GM13977 (cell line): ENCODE measurements at regions not wholly inside any gene's neighbourhood (a gene's known extent, or its start where the extent isn't known, plus 50 kb on each side); places are given as distances from the start of the nearest gene placed in this dataset.

ENCODE experiments used
- DNase-seq: peaks from one replicate; pipeline ENCODE4 v3.0.0; 2012; ENCODE audit warnings: low spot score
- in situ Hi-C: fragments of 300-500 bp; cut with MboI; formaldehyde crosslinking; loops from one replicate; pipeline ENCODE4 v1.12.0; 2022; ENCODE audit warnings: low sequenced_read_pairs, low pct_unique_long_range_greater_than_20kb, mixed read lengths, inconsistent platforms; ENCODE audit not compliant: unreplicated experiment
- TF ChIP-seq, protein P1 (sequence below): IDR thresholded peaks from 2 replicates; pipeline ENCODE4 v1.5.1; 2012; ENCODE audit warnings: mild to moderate bottlenecking, control low read depth; ENCODE audit not compliant: insufficient read depth; ENCODE audit errors: extremely low read depth, missing control alignments

DNA sequence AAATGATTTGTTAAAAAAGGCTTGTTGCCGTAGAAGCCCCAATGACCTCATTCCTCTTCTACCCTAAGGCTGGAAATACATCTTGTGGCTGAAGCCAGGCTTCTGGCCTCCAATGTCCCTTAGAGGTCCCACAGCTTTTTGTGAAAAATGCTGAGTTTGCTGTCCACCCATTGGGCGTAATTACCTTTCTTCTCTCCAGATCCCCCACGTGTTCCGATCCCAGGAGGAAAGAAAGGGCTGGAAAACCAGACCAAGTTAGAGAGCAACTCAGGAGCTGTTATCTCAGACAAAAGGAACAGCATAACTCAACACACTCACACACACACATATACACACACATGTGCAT, 154.2 kb downstream of the MIAT start:
- TF ChIP-seq, protein P1, sequence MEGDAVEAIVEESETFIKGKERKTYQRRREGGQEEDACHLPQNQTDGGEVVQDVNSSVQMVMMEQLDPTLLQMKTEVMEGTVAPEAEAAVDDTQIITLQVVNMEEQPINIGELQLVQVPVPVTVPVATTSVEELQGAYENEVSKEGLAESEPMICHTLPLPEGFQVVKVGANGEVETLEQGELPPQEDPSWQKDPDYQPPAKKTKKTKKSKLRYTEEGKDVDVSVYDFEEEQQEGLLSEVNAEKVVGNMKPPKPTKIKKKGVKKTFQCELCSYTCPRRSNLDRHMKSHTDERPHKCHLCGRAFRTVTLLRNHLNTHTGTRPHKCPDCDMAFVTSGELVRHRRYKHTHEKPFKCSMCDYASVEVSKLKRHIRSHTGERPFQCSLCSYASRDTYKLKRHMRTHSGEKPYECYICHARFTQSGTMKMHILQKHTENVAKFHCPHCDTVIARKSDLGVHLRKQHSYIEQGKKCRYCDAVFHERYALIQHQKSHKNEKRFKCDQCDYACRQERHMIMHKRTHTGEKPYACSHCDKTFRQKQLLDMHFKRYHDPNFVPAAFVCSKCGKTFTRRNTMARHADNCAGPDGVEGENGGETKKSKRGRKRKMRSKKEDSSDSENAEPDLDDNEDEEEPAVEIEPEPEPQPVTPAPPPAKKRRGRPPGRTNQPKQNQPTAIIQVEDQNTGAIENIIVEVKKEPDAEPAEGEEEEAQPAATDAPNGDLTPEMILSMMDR: no peak
- in situ Hi-C loops: no loop called here
- no peak for DNase-seq

DNA sequence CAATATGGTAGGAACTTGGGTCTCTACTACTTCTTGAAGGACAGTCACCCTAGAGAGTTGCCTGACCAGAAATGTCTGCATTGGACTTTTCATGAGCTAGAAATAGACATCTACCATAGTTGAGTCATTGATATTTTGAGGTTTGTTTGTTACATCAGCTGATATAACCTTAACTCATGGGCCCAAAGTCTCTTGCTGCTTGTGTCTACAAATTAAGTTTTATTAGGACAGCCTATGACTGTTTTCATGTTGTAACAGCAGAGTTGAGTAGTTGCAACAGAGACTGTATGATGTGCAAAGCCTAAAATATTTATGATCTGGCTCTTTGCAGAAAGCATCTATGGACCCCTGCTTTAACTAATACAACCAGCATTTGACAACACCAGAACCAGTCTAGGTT, 155.3 kb downstream of the MIAT start:
- TF ChIP-seq, protein P1: no peak
- in situ Hi-C loops: no loop called here
- no peak for DNase-seq

DNA sequence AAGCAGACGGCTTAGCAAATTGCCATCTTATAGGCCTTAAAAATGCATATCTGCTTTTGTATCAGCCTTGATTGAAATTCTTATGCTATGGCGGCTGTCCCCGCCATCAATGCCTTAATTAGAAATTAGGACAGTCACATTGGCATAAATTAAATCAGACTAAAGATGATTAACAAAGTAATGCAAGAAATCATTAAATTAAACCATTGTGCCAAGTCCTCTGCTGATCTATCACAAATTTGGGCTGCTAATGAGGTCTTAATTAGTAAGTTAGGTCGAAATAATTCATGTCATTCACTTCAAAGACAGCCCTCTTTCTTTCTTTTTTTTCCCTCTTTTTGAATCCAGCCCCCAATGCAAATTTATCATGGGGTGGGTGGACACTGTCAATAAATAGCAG, 159.3 kb downstream of the MIAT start:
- in situ Hi-C loops: no loop called here
- TF ChIP-seq, protein P1: no peak

DNA sequence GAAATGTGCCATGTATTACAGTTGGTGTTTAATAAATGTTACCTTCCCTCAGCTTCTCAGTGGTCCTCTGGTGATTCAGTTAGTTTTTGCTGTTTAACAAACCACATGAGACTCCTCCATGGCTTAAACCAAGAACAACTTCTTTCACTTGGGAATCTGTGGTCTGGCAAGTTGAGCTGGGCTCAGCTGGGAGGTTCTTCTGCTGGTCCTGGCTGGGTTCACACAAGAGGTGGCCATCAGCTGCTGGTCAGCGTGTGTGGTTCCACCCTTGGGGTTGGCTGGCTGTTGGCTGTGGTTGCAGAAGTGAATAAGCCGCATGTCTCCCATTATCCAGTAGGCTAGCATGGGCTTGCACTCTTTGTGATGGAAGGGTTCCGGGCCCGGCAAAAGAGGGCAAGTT, 160.5 kb downstream of the MIAT start:
- TF ChIP-seq, protein P1: no peak
- no peak for DNase-seq
- in situ Hi-C loops: no loop called here

More for the DNA sequence above, 159.3 kb downstream of the MIAT start:
- no peak for DNase-seq

DNA sequence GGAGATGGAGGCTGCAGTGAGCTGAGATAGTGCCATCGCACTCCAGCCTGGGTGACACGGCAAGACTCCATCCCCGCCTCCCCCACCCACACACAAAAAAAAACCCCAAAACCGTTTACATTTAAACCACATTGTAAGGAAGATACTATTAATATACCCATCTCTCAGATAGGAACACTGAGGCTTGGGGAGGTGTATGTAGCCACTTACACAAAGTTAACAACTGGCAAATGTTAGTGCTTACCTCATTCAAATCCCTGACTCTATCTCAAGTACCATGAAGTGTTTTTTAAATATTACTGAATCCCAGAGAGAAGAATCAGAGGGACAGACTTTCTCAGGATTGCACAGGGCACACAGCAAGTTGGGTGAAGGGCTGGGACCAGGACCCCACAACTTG, 164.5 kb downstream of the MIAT start:
- TF ChIP-seq, protein P1: no peak
- DNase-seq: no peak
- in situ Hi-C loops: no loop called here

DNA sequence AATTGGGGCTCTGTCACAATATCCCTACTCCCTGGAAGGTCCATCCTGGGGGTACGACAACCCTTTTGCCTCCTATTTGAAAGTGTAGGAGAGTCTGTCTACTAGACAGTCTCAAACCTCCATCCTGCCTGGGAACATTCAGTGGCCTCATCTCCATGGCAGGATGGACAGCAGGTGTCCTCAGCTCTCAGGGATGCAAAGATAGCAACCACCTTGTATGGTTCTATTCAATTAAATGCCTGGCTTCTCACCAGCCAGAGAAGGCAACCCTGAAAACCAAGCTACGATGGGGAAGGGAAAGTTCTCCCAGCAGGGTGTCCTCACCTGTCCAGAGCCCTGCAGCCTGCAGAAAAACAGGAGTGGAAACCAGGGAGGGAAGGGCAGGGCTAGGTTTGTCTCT, 164.9 kb downstream of the MIAT start:
- in situ Hi-C loops: no loop called here
- DNase-seq: no peak
- TF ChIP-seq, protein P1: no peak

DNA sequence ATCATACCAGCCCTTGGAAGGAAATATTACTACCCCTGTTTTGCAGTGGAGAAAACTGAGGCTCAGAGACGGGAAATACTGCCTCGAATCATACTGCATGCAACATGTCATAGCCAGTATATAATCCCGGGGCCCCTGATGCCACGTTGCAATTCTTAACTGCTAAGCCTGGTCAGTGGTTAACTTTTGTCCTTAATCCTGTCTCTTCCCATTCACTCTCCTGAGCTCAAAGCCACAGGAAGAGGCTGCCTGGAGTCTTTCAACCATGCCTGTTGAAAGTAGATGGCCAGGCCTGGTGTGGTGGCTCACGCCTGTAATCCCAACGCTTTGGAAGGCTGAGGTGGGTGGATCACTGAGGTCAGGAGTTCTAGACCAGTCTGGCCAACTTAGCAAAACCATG, 166.6 kb downstream of the MIAT start:
- in situ Hi-C loops: no loop called here
- no peak for DNase-seq
- TF ChIP-seq, protein P1: no peak
